ENCODE measurements at regions not wholly inside any gene's neighbourhood (a gene's known extent, or its start where the extent isn't known, plus 50 kb on each side); places are given as distances from the start of the nearest gene placed in this dataset.

GRCh38 chr15:98120561-98120960 is 160.1 kb downstream of the ARRDC4 start:
- TF ChIP-seq PHF20 (IDR thresholded peaks at IDR 0.05; ENCODE audit: partially characterized antibody) (no peak), TAF1 (IDR thresholded peaks at IDR 0.05; ENCODE audit: control insufficient read depth, extremely low read depth, insufficient read depth, low read length, severe bottlenecking) (no peak), ZNF263 (CRISPR knock-in tag; IDR thresholded peaks at IDR 0.05; ENCODE audit: borderline replicate concordance) (no peak), ZZZ3 (IDR thresholded peaks at IDR 0.05) (no peak), ZNF551 (CRISPR knock-in tag; IDR thresholded peaks at IDR 0.05) (no peak), ZNF133 (CRISPR knock-in tag; IDR thresholded peaks at IDR 0.05) (no peak), YY1 (IDR thresholded peaks at IDR 0.05; ENCODE audit: borderline replicate concordance in 1 of 3, control insufficient read depth in 1 of 3, extremely low read depth in 1 of 3, insufficient read depth in 3 of 3, insufficient read length in 1 of 3, insufficient replicate concordance in 2 of 3, low read depth in 1 of 3, low read length in 2 of 3) (no peak), BHLHE40 (IDR thresholded peaks at IDR 0.05; ENCODE audit: low read length) (no peak), SIN3A (IDR thresholded peaks at IDR 0.05; ENCODE audit: borderline replicate concordance in 2 of 2, control insufficient read depth in 1 of 2, low read depth in 2 of 2, low read length in 2 of 2) (no peak), ZNF24 (IDR thresholded peaks at IDR 0.05) (no peak), EZH2 (IDR thresholded peaks at IDR 0.05; ENCODE audit: borderline replicate concordance, low read depth, low read length) (no peak), HDAC2 (IDR thresholded peaks at IDR 0.05) (no peak)
